Posterior vena cava (tissue), 2 donors: ENCODE measurements at regions not wholly inside any gene's neighbourhood (a gene's known extent, or its start where the extent isn't known, plus 50 kb on each side); places are given as distances from the start of the nearest gene placed in this dataset.

Experiments used
- DNase-seq: peaks from one replicate; pipeline ENCODE4 v3.0.0-alpha.2; 2020; ENCODE audit warnings: low spot score
- intact Hi-C, 2 donors: fragments of 100-400 bp; cut with DNase I; formaldehyde crosslinking; loops; one replicate each; pipeline versions ENCODE4 v1.14.1 to v1.14.2; 2022 to 2023
- donor health status: DM: yes; HTN: yes; CAD: no.
- donor health status: DM: yes; HTN: yes; CAD: no.

DNA sequence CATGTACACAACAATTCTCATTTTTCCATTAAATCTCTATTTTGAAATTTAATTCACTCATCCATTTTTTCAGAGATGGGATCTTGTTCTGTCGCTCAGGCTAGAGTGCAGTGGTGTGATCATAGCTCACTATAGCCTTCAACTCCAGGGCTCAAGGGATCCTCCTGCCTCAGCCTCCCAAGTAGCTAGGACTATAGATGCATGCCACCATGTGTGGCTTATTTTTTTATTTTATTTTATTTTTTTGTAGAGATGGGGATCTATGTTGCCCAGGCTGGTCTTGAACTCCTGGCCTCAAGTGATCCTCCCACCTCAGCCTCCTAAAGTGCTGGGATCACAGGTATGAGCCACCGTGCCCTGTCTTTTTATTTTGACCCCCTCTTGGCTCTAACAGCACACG lies 203.8 kb upstream of the KLF14 start:
- intact Hi-C loops: no loop called here
- DNase-seq: no peak

DNA sequence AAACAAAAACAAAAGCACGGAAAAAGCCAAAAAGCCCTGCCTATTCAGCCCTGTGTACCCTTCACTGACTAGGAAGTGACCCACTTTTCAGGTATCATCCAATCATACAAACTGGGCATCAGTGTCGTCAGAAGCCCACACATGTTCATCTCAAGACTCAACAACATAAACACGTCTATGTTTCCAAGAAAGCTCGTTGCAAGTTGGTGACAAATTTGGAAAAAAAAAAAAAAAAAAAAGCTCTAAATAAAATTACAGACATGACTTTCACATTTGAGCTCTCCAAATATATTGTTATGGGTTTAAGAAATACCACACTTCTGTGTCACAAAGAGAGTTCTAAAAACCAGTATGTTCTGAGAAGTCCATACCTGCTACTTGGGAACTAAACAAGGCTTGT lies 204.7 kb upstream of the KLF14 start:
- no peak for DNase-seq
- intact Hi-C loops: no loop called here

DNA sequence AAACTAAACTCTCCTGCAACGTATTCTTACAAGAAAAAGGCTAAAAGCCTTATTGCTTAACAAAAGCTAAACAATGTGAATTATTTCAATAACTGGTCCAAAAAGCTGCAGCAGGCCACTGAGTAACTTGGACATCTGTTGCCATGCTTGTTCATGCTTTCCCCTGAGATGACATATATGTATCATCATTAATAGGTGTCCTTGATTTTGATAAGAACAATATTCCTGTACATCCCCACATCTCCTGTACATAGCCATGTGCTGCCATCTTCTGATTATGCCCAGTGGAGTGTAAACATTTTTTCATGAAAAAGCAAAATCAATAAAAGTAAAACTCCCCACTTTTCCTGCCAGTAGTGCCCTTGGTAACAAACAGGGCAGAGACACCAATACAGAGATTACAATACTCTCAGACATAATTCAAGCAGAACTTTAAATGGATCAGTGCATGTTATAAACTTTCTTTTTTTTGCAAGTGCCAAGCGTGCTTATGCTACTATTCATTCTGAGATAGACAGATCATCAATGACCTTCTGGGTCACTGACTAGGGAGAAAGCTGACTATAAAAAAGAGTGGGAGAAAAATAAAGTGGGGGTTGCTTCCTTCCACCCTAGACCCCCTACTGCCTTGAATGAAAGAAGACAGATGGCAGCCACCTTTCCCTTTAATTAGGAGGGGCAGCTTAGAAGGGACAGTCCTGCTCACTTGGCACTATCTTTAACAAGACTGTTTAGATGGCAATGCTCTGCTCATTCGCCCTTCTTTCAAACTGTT lies 205.5 kb upstream of the KLF14 start:
- intact Hi-C loops: no loop called here

DNA sequence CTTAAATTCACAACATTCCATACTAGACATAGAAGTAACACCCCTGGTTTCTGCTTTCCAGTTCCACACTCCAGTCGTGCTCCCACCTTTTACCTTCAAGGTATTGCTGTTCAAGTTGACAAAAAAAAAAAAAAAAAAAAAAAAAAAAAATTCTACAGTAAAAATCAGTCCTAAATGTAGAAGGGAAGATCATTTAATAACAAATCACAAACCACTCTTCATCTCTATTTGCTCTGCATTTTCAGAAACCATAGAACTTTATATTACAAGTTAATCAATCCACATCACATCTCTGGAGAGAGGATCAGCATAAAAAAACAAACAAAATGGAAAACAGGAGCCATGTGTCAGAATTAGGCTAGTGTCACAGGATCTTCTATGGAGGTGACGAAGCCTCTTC lies 206.3 kb upstream of the KLF14 start:
- intact Hi-C loops: no loop called here
- DNase-seq: no peak

More for the DNA sequence above, 205.5 kb upstream of the KLF14 start:
- DNase-seq: no peak

DNA sequence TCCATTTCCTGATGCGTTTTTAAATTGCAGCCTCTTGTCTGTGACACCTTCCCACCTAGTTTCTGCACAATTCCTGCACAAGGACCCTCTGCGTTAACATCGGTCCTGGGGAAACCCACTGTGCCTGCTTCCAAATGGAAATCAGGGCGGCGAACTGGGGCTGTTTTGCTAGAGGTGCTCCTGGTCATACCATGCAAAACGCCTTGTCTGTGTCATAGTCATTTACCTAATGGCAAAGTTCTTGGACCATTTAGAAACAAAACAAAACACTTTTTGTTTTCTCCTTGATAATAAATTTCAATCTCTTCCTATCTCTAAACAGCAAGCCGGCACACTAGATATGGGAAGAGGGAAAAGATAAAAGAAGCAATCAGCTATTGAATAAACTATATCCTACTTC lies 206.9 kb upstream of the KLF14 start:
- DNase-seq: no peak
- intact Hi-C loops: no loop called here

DNA sequence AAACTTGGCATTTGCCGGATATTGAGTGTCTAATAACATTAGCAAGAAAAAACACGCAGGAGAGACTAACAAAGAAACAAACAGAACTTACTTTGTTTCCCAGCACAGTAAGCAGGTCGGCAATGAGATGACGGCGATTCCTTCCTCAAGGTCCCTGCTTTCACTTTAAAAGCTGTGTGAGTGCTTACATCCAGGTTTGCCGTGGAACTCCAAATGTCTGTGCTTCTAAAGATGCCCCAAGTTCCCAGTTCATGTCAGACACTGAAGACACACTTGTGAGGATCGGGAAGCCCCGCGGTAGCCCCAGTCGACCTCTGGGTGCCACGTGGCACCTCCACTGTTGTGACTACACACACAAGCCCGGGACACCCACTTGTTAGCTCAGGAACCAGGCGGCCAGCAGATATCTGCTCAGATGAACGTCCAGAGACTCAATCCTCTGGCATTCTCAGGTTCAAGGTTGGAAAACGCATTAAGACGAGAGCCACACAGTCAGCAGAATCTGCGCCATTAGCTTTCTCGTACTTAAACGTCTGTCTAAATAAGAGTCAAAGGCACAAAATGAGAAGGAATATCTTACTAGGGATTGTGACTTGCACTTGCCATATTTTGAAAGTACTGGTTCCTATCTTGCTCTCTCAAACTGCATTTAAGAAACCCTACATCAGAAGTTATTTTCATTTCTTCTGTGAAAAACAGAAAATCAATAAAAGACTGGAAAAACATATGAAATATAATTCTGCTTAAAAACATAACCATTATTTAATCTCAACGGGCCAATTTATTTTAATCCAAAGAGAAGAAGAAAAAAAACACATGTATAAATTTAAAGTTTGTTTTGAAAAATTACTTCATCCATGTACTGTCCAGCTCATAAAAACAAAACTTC lies 207.6 kb upstream of the KLF14 start:
- intact Hi-C loops: no loop called here
- DNase-seq: no peak

DNA sequence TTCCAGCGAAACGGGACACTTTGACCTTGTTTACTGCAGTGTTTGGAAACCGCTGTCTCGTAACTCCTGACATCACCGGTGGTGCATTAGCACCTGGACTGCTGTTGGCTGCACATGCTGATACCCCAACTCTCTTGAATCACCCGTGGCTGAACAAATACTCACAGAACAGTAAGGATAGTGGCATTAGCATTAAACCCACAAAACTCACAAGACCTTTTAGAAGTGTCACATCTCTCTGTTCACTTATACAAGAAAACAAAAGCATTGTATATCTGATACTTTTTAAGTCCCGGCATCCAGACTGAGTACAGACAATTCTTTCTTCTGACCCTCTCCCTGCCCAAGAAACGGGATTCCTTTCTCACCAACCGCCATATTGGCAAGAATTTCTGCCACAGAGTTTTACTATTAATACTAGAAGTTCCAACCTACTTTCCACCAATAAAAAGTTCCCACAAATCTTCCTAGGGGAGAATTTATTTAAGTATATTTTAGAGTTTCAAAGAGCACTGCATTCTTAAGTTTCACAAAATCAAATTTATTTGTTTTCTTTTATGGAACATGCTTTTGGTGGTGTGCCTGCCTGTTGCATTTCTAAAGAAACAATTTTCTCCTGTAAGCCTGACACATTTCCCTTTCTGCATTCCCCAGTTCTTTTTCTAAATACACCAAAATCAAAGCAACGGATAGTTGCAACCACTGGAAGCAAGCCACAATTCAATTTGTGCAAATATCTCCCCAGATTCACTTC lies 208.4 kb upstream of the KLF14 start:
- intact Hi-C loops: no loop called here
- no peak for DNase-seq

DNA sequence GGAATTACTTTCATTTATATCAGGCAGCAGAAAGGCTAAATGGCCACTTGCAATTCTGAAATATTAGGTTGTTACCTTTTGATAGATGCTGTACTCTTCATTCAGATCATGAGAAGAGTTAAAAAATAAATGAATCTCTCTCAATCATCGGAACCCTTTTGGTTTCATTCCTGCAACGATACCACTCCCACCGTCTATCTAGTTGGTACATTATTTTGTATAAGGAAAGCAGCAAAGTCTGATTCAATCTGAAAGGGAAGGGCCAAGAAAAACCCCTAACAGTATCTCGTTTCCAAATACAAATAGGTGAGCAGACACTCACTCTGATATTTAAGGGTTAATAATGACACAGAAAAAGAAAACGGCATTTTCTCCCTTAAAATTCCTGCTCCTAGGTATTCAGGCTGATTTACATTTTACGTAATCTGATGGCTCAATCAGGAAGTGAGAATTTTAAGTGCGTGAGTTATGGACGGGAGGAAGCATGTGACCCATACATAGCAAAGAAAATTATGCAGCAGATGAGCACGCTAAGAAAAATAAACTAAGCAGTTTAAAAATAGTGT lies 209.4 kb upstream of the KLF14 start:
- intact Hi-C loops: no loop called here
- DNase-seq: no peak

DNA sequence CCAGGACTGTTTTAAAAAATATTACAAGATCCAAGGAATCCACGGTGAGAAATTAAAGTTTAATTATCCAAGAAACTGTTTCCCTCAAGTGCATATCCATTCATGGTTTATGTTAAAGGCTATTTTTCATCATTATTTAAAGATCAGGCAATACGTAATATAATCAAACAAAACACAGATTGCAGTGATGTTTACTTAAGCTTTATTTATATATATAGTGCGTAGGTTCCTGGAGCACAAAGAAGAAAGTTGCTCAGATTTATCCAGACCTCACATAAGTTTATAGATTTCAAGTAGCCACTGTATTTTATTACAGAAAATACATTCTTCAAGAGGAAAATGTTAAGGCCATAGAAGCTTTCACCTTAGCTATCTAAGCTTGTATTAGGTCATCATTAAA lies 210.0 kb upstream of the KLF14 start:
- DNase-seq: no peak
- intact Hi-C loops: no loop called here

DNA sequence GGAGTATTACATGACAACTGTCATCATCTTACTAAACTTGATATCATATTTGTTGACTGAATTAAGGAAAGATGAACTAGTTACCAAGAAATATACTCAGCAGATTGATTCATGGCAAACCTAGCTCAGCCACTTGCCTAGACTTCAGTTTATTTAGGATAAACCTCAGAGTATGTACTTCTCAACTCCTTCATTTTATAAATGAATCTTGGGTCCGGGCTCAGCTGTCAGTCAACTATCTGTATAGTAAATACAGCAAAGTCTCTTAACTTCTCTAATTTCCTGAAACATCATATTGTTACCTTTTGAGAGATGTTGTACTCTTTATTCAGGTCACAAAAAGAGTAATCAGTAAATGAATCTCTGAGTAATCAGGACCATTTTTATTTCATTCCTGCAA lies 211.0 kb upstream of the KLF14 start:
- no peak for DNase-seq
- intact Hi-C loops: no loop called here

DNA sequence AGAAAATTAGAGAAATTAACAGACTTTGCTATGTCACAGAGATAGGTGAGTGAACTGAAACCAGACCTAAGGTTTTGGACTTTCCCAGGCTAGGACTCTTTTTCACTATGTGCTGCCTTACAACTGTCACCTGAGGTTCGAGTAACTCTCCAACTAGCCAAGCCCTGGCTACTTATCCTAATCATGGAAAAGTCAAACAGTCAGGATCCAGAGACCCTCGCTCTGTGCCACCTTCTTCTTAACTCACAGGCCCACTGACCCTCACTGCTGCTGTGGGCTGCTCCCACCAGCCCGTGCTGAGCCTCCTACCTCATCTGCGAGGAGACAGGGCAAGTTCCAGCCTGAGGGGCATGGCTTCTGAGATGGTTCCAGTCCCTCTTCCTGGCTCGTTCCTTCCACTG lies 211.4 kb upstream of the KLF14 start:
- intact Hi-C loops: no loop called here
- DNase-seq: no peak

DNA sequence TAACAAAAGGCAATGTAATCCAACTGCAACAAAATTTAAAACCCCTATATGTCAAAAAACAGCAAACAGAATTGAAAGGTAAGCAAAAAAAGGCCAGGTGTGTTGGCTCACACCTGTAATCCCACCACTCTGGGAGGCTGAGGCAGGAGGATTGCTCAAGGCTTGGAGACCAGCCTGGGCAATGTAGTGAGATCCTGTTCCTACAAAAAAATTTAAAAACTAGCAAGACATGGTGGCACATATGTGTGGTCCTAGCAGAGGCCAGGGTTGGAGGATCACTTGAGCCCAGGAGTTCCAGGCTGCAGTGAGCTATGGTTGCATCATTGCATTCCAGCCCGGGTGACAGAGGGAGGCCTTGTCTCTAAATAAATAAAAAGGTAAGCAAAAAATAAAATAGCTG lies 212.1 kb upstream of the KLF14 start:
- intact Hi-C loops: no loop called here
- no peak for DNase-seq

DNA sequence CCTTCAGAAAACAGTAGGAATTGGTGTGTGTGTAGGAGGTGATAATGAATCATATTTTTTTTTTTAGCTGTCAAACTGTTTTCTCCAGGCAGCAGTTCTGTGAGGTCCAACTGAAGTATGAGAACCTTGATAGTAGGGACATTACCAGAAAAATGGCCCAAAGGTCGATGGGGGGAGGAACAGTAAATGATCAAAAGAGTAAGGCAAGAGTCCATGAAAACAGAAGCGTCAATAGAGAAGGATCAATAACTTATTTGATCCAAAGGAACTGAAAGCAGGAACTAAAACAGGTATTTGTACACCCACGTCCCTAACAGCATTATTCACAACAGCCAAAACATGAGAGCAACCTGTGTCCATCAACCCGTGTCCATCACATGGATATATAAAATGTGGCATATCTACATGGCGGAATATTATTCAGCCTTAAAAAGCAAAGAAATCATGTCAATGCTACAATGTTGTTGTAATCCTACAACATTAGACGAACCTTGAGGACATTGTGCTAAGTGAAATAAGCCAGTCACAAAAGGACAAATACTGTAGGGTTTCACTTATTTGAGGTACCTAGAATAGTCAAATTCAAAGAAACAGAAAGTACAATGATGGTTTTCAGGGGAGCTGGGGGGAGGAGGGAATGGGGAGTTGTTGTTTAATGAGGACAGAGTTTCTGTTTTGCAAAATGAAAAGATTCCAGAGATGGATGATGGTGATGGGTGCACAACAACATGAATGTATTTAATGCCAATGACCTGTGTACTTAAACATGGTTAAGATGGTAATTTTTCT lies 214.0 kb upstream of the KLF14 start:
- intact Hi-C loops: no loop called here

DNA sequence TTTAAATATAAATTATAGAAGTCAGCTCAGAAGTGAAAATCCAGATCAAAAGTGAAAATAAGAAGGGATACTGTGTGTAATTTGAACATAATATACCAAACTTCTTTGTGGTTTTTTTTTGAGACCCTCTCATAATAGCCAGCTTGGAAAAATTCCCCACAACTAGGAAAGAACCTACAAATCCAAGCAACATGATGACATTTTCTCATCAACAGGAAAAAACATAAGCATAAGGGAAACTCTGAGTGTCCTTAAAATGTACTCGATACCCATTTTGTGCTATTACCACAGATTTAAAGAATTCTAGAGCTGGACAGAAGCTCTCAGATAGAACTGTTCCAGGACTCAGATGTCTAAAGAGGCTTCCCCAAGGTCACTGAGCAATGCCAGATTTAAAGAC lies 214.8 kb upstream of the KLF14 start:
- no peak for DNase-seq
- intact Hi-C loops: no loop called here

More for the DNA sequence above, 214.0 kb upstream of the KLF14 start:
- DNase-seq: no peak

DNA sequence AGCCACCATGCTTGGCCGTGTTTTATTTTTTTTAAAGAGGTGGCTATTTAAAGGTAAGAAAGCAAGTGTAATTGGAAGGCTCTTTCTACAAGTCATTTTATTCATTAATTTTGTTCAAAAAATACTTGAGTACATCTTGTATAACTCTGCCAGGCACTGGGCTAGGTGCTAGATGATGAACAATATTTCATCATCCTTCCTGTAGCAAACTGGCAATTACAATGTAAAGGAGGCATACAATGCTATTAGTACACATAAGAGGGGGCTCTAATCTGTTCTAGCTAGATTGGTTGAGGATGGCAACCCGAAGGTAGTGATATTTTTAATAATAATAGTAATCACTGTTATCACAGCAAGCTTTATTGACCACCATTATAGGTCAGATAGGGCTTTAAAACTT lies 215.5 kb upstream of the KLF14 start:
- intact Hi-C loops: no loop called here
- DNase-seq: no peak

DNA sequence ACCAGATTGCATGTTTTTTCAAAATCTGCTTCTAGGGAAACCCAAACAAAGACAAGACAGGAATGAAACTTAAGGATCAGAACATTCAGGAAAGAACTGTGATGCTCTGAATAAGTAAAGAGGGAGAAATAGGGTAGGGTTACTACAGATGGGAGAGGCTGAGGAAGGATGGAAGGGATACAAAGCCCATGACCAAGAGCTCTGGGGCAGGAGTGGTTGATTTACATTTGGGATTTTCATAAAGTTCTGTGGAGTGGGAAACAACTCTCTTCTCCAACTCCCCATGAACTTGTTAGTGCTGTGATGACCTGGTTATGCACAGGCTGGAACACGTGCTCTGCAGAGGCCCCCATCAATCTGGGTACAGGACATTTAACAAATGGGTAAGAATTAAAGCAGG lies 216.0 kb upstream of the KLF14 start:
- DNase-seq: no peak
- intact Hi-C loops: no loop called here

DNA sequence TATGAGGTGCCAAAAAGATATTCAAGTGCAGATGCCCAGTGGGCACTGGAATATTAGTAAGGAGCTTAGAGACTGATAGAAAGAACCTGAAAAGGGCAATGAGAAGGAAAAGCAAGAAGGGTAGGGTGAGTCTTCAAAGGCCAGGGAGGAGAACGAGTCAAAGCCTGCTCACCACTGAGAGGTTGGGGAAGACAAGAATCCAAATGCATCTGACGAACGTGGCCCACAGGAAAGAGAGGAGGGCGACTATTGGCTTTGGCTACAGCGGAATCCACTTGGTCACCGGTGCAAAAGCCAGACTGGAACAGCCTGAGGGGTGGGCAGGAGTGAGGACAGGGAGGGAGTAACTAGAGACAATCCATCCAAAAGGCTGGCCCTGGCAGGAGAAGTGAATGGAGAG lies 216.7 kb upstream of the KLF14 start:
- DNase-seq: no peak
- intact Hi-C loops: no loop called here

DNA sequence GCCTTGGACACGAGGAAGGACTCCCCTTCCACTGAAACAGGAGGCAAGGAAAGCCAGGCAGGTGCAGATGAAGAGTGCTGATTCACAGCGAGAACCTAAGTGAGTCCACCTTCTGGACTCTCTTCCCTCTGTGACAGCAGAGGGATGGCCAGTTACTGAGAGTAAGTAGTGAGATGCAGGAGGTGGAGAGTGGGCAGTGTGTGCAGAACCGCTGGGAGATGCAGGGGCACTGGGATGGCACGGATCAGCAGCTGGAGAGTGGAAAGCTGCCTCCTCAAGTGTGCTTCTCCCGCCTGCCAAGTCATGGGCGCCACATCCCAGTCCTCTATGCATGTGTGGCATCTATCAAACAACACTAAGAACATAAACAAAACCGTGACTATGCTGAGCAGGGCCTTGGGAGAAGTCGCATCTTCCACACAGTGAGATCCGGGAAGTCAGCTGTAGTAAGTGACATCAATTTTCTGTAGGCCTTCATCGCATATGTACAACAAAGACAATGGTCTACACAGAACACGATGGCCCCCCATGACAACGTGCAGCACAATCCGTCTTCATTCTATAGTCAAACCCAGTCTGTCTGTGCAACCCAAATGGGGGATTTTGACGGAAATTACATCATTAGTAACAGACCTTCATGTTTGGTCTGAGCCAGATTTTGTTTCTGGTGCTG lies 217.4 kb upstream of the KLF14 start:
- intact Hi-C loops: no loop called here

More for the DNA sequence above, 217.4 kb upstream of the KLF14 start:
- DNase-seq: no peak
